ENCODE measurements at regions not wholly inside any gene's neighbourhood (a gene's known extent, or its start where the extent isn't known, plus 50 kb on each side); places are given as distances from the start of the nearest gene placed in this dataset.

- TF ChIP-seq CTCF (IDR thresholded peaks at IDR 0.05; ENCODE audit: low read depth, low read length, missing control alignments) = no peak
- in situ Hi-C loops (cut with HindIII; ENCODE audit: low sequenced_read_pairs) = no loop called here
- no peak overlapping the region for H3K4me3 ChIP-seq (ENCODE audit: low read depth, low read length)
- DNase-seq (ENCODE audit: low read depth) = peak; percentile 53
These were observed 256.6 kb upstream of the ROPN1 start for GRCh38 chr3:124248471-124249028.

- H3K4me3 ChIP-seq (ENCODE audit: low read depth, low read length) = no peak overlapping the region
- peak; percentile 18 for DNase-seq (ENCODE audit: low read depth)
- in situ Hi-C loops (cut with HindIII; ENCODE audit: low sequenced_read_pairs) = no loop called here
- no peak for TF ChIP-seq CTCF (IDR thresholded peaks at IDR 0.05; ENCODE audit: low read depth, low read length, missing control alignments)
These were observed 257.1 kb upstream of the ROPN1 start for GRCh38 chr3:124249038-124249437.

GRCh38 chr3:124250053-124250452 is 258.1 kb upstream of the ROPN1 start:
- H3K4me3 ChIP-seq (ENCODE audit: low read depth, low read length) = no peak overlapping the region
- in situ Hi-C loops (cut with HindIII; ENCODE audit: low sequenced_read_pairs) = no loop called here
- DNase-seq (ENCODE audit: low read depth) = no peak
- no peak for TF ChIP-seq CTCF (IDR thresholded peaks at IDR 0.05; ENCODE audit: low read depth, low read length, missing control alignments)

DNA sequence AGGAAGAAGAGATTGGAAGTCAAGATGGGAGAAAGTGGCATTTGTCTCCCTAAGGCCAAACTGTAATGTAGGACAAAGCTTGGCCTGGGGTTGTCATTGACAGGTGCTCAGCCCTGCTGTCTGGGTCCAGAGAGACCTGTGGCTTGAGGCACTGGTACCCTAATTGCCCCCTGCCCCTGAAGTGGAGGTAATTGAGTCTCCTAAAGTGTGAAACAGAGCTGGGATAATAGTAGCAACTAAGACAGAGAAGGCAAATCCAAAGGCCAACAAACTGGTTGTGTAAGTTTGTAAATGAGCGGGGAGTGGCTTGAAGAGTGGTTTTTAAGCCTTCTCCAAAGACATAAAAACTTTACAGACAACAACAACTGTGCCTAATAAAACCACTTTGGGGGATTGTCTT is 264.2 kb upstream of the ROPN1 start:
- H3K4me3 ChIP-seq (ENCODE audit: low read depth, low read length) = no peak overlapping the region
- in situ Hi-C loops (cut with HindIII; ENCODE audit: low sequenced_read_pairs) = no loop called here
- DNase-seq (ENCODE audit: low read depth) = no peak
- TF ChIP-seq CTCF (IDR thresholded peaks at IDR 0.05; ENCODE audit: low read depth, low read length, missing control alignments) = no peak

DNA sequence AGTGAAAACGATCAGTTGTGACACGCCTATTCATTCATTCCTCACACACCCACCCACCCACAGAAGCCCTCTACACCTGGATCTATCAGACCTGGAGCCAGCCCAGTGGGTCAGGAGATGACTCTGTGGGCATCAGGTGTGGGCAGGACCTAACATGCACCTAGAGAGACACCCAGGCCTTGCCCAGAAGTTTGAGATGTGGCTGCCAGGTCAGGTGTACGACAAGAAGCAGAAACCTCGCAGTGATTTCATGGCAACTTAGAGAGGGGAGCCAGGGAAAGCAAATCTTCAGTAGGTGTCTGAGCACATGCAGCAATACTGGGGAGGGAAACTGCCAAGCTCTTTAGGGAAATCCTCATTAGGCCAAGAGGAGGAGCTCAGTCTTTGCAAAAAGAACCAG is 264.7 kb upstream of the ROPN1 start:
- in situ Hi-C loops (cut with HindIII; ENCODE audit: low sequenced_read_pairs) = no loop called here
- no peak for DNase-seq (ENCODE audit: low read depth)
- TF ChIP-seq CTCF (IDR thresholded peaks at IDR 0.05; ENCODE audit: low read depth, low read length, missing control alignments) = no peak
- H3K4me3 ChIP-seq (ENCODE audit: low read depth, low read length) = no peak overlapping the region

GRCh38 chr3:124257336-124257864 is 265.5 kb upstream of the ROPN1 start:
- no peak for DNase-seq (ENCODE audit: low read depth)
- in situ Hi-C loops (cut with HindIII; ENCODE audit: low sequenced_read_pairs) = no loop called here
- no peak overlapping the region for H3K4me3 ChIP-seq (ENCODE audit: low read depth, low read length)
- TF ChIP-seq CTCF (IDR thresholded peaks at IDR 0.05; ENCODE audit: low read depth, low read length, missing control alignments) = no peak
